GM12874 (cell line): ENCODE measurements at regions not wholly inside any gene's neighbourhood (a gene's known extent, or its start where the extent isn't known, plus 50 kb on each side); places are given as distances from the start of the nearest gene placed in this dataset.

Experiments used
- TF ChIP-seq, protein P1 (sequence below): IDR thresholded peaks from 2 replicates; pipeline ENCODE4 v1.5.1; 2011; ENCODE audit warnings: low read depth, mild to moderate bottlenecking, control low read depth, low read length, moderate library complexity; ENCODE audit not compliant: insufficient read depth

GRCh38 chr6:91834813-91835212 is 1247.9 kb upstream of the MAP3K7 start:
- TF ChIP-seq, protein P1, sequence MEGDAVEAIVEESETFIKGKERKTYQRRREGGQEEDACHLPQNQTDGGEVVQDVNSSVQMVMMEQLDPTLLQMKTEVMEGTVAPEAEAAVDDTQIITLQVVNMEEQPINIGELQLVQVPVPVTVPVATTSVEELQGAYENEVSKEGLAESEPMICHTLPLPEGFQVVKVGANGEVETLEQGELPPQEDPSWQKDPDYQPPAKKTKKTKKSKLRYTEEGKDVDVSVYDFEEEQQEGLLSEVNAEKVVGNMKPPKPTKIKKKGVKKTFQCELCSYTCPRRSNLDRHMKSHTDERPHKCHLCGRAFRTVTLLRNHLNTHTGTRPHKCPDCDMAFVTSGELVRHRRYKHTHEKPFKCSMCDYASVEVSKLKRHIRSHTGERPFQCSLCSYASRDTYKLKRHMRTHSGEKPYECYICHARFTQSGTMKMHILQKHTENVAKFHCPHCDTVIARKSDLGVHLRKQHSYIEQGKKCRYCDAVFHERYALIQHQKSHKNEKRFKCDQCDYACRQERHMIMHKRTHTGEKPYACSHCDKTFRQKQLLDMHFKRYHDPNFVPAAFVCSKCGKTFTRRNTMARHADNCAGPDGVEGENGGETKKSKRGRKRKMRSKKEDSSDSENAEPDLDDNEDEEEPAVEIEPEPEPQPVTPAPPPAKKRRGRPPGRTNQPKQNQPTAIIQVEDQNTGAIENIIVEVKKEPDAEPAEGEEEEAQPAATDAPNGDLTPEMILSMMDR, result no peak

DNA sequence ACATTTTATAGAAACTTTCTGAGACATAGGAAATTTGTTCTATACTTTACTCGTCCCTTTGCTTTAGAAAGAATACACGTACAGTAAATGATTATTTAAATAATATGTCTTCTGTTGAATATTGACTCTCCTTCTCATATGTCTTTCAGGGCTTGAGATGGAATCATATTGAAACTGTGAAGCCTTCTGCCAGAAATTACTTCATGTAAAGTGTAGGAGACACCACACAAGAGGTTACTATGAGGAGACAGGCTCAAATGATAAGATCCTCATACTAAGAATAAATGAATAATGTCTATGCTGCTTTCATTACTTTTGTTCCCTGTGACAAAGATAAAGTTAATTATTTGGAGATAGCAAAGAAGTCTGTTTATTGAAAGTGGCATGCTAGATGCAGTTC is 1240.3 kb upstream of the MAP3K7 start:
- TF ChIP-seq, protein P1, result no peak

- TF ChIP-seq, protein P1, result no peak
These were observed 1239.3 kb upstream of the MAP3K7 start for GRCh38 chr6:91826128-91826527.

DNA sequence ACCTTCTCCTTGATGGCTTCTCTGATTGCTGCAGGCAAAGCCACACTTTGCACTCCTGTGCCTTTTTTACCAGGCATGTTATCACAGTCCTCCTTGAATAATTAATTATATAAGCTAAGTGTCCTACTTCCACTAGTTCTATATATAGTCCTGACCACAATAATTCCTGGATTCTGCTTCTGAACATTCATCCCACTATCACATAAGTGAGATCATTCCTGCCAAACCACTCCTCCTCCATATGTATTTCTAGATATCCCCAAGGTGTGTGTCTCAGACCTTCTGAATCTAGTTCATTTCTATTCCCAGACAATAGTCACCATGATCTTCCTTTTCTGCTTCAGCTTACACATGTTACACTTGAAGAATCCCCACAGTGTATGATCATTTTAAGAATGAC is 1237.5 kb upstream of the MAP3K7 start:
- TF ChIP-seq, protein P1, result no peak

DNA sequence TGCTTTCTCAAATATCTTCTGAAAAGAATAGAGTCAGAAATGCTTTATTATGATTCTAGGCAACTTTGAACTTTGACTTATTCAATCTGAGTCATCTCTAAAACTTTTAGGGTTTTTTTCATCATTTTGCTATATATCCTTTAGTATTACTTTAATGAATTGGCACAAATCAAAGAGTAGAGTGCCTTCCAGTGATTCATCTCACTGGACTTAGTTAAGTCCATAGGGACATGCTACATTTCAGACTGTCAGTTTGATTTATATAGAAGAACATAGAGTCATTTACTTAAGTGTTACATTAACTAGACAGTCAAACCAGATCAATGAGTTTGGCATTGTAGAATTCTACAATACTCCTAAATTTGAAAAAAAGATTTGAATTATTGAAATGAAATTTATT is 1235.7 kb upstream of the MAP3K7 start:
- TF ChIP-seq, protein P1, result no peak

DNA sequence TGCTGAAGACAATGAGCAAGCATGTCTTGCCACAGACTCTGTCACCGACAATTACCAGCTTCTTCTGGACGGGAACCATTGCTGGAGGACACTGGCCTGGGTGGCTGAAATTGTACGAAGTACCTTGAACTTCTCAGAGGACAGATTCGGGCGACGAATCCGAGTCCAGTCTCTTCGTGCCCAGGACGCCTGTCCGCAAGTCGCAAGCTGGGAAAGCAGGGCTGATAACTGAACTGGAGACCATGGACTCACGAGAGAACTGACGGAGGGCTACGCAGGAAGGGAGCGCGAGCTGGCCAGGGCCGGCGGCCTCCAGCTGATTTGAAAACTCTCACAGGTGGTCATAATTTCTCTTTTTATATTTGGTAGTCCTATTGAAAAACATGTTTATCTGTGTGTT is 1229.5 kb upstream of the MAP3K7 start:
- TF ChIP-seq, protein P1, result no peak

DNA sequence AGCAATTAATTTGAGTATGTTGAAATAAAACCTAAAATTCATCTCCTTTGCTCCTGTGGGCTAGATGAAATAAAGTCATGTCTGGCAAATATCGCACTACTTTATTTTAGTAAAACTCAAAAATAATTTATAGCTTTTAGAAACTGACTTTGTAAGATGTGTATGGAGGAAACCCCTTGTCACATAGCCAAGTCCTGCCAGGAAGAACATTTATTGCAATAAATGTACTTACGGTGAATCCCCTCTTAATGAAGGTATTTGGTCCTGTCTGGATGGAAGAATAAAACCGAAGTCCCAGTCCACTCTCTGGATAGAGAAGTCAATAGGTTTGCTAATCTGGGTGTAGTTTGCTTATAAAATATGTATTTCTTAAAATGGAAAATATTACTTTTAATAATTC is 1226.8 kb upstream of the MAP3K7 start:
- TF ChIP-seq, protein P1, result no peak

DNA sequence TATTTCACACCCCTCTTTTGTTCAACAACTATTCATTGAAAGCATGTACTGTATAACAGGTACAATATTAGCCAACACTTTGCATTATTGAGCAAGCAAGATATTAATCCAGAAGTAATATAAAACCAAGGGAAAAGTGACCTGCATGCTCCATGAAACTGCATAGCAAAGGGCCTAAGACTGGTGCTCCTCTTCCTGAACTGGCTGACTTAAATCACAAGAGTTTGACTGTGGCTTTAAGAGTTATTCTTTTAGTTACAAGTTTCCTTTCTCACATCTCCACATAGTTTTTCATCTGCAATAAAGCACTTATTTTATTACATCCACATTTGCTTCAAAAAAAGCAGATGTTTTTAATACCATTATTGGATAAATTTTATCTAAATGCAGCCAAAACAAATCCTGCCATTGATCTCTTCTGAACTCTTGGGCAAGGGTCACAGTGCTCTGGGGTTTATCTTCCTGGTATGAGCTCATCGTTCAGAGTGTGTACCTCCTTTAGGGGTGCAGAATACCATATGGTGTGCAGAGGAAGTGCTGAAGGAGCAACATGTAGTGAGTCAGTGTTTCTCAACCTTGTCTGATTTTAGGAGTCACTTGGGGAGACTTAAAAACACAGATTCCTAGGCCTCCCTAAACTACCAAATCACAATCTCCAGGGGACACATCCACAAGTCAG is 1225.9 kb upstream of the MAP3K7 start:
- TF ChIP-seq, protein P1, result no peak
